ENCODE measurements at regions not wholly inside any gene's neighbourhood (a gene's known extent, or its start where the extent isn't known, plus 50 kb on each side); places are given as distances from the start of the nearest gene placed in this dataset.

GRCh38 chr2:12254280-12254860 is 462.4 kb upstream of the TRIB2 start:
- DNase-seq (ENCODE audit: low read depth in 2 of 2), result no peak

GRCh38 chr2:12256206-12256605 is 460.5 kb upstream of the TRIB2 start:
- DNase-seq (ENCODE audit: low read depth in 2 of 2), result no peak

GRCh38 chr2:12257476-12257875 is 459.3 kb upstream of the TRIB2 start:
- DNase-seq (ENCODE audit: low read depth in 2 of 2), result no peak

- no peak for DNase-seq (ENCODE audit: low read depth in 2 of 2)
Observed at GRCh38 chr2:12259493-12259892, 457.2 kb upstream of the TRIB2 start.

GRCh38 chr2:12261986-12262680 is 454.6 kb upstream of the TRIB2 start:
- no peak for DNase-seq (ENCODE audit: low read depth in 2 of 2)

GRCh38 chr2:12262681-12263436 is 453.9 kb upstream of the TRIB2 start:
- no peak for DNase-seq (ENCODE audit: low read depth in 2 of 2)

GRCh38 chr2:12263730-12264129 is 453.0 kb upstream of the TRIB2 start:
- DNase-seq (ENCODE audit: low read depth in 2 of 2), result no peak

- no peak for DNase-seq (ENCODE audit: low read depth in 2 of 2)
Observed at GRCh38 chr2:12264146-12264545, 452.6 kb upstream of the TRIB2 start.

GRCh38 chr2:12265646-12266045 is 451.1 kb upstream of the TRIB2 start:
- DNase-seq (ENCODE audit: low read depth in 2 of 2), result no peak

GRCh38 chr2:12267042-12267441 is 449.7 kb upstream of the TRIB2 start:
- no peak for DNase-seq (ENCODE audit: low read depth in 2 of 2)

- no peak for DNase-seq (ENCODE audit: low read depth in 2 of 2)
Observed at GRCh38 chr2:12269041-12269972, 447.4 kb upstream of the TRIB2 start.

- no peak for DNase-seq (ENCODE audit: low read depth in 2 of 2)
Observed at GRCh38 chr2:12270876-12271588, 445.7 kb upstream of the TRIB2 start.

GRCh38 chr2:12271589-12271984 is 445.1 kb upstream of the TRIB2 start:
- no peak for DNase-seq (ENCODE audit: low read depth in 2 of 2)

- no peak for DNase-seq (ENCODE audit: low read depth in 2 of 2)
Observed at GRCh38 chr2:12273111-12273510, 443.6 kb upstream of the TRIB2 start.

- DNase-seq (ENCODE audit: low read depth in 2 of 2), result no peak
Observed at GRCh38 chr2:12274591-12274990, 442.1 kb upstream of the TRIB2 start.

GRCh38 chr2:12277241-12278034 is 439.3 kb upstream of the TRIB2 start:
- DNase-seq (ENCODE audit: low read depth in 2 of 2), result no peak

- DNase-seq (ENCODE audit: low read depth in 2 of 2), result no peak
Observed at GRCh38 chr2:12278217-12278750, 438.5 kb upstream of the TRIB2 start.

- no peak for DNase-seq (ENCODE audit: low read depth in 2 of 2)
Observed at GRCh38 chr2:12282780-12283695, 433.7 kb upstream of the TRIB2 start.

GRCh38 chr2:12284037-12284436 is 432.7 kb upstream of the TRIB2 start:
- no peak for DNase-seq (ENCODE audit: low read depth in 2 of 2)
